ENCODE measurements at regions not wholly inside any gene's neighbourhood (a gene's known extent, or its start where the extent isn't known, plus 50 kb on each side); places are given as distances from the start of the nearest gene placed in this dataset.

- no peaks in the 10 kb centered on the region for H4K20me1 ChIP-seq (ENCODE audit: insufficient read depth)
- H3K4me2 ChIP-seq: no peak overlapping the region
- WGBS (ENCODE audit: low lambda C conversion rate): 83% methylated on average over 4 of the region's 4 CpGs
- DNase-seq: no peak
- H3K36me3 ChIP-seq (replicated peaks in 1 of 2; ENCODE audit: control insufficient read depth in 1 of 2, insufficient read depth in 2 of 2, low read length in 1 of 2): no peaks in the 10 kb centered on the region
- no peaks in the 10 kb centered on the region for H3K27me3 ChIP-seq (ENCODE audit: insufficient read depth)
- H3K4me3 ChIP-seq (ENCODE audit: low read depth in 2 of 2, low read length in 1 of 2): no peak overlapping the region
- no peaks in the 10 kb centered on the region for H3K9me2 ChIP-seq
- no peaks in the 10 kb centered on the region for H3K9me3 ChIP-seq
- CTCF ChIA-PET: interaction anchor here (0.6 to 1.6 kb wide), 5 partner anchors 10 to 456 kb away, joined by 3 to 4 read pairs (median 3); no protein-coding TSS in a partner anchor
- POLR2A ChIA-PET: no interaction called here
- TF ChIP-seq, protein P1, sequence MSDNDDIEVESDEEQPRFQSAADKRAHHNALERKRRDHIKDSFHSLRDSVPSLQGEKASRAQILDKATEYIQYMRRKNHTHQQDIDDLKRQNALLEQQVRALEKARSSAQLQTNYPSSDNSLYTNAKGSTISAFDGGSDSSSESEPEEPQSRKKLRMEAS (IDR thresholded peaks at IDR 0.05; ENCODE audit: low read depth): no peak
- H3F3A ChIP-seq (replicated peaks; ENCODE audit: insufficient read depth): peaks cover 13% of the 10 kb centered on the region
- no peaks in the 10 kb centered on the region for H3K79me2 ChIP-seq (ENCODE audit: insufficient read depth)
- H3K27ac ChIP-seq (ENCODE audit: low read depth in 2 of 2, low read length in 1 of 2): peak overlapping the region in 1 of 2 experiments; percentile 3; a peak in 1 of 4 replicates
- no peak overlapping the region for H2AFZ ChIP-seq (ENCODE audit: low read depth)
- H3K4me1 ChIP-seq (ENCODE audit: control insufficient read depth in 1 of 2, insufficient read depth in 2 of 2, low read depth in 1 of 2, low read length in 1 of 2): peaks cover 31 to 47% of the 10 kb centered on the region in 2 experiments; a peak in 3 of 4 replicates
- H3K9ac ChIP-seq: no peak overlapping the region
These were observed 316.1 kb upstream of the ZMIZ1 start for GRCh38 chr10:78752708-78753107.

- peak; percentile 68 for DNase-seq
- peak overlapping the region; percentile 90 to 94 for H3K27ac ChIP-seq (ENCODE audit: low read depth in 2 of 2, low read length in 1 of 2)
- peaks cover 37 to 46% of the 10 kb centered on the region in 2 experiments; a peak in 3 of 4 replicates for H3K4me1 ChIP-seq (ENCODE audit: control insufficient read depth in 1 of 2, insufficient read depth in 2 of 2, low read depth in 1 of 2, low read length in 1 of 2)
- H2AFZ ChIP-seq (ENCODE audit: low read depth): no peak overlapping the region; the same call in 1 of the 2 replicates
- no peaks in the 10 kb centered on the region for H4K20me1 ChIP-seq (ENCODE audit: insufficient read depth)
- ChIA-PET CTCF (interaction anchor here (1.0 to 2.4 kb wide), 5 partner anchors 9 to 707 kb away, joined by 3 to 7 read pairs (median 3); no protein-coding TSS in a partner anchor), POLR2A (interaction anchor here (0.9 to 2.2 kb wide), 3 partner anchors 9 to 282 kb away, joined by 3 to 10 read pairs (median 6); no protein-coding TSS in a partner anchor)
- H3K27me3 ChIP-seq (ENCODE audit: insufficient read depth): no peaks in the 10 kb centered on the region
- no peak overlapping the region for H3K4me3 ChIP-seq (ENCODE audit: low read depth in 2 of 2, low read length in 1 of 2)
- H3K9me3 ChIP-seq: no peaks in the 10 kb centered on the region
- no peaks in the 10 kb centered on the region for H3K36me3 ChIP-seq (replicated peaks in 1 of 2; ENCODE audit: control insufficient read depth in 1 of 2, insufficient read depth in 2 of 2, low read length in 1 of 2)
- peak overlapping the region; percentile 52 for H3K4me2 ChIP-seq
- H3K9ac ChIP-seq: no peak overlapping the region; the same call in 1 of the 2 replicates
- WGBS (ENCODE audit: low lambda C conversion rate): 54% methylated on average over 11 of the region's 11 CpGs
- peaks cover 14% of the 10 kb centered on the region for H3F3A ChIP-seq (replicated peaks; ENCODE audit: insufficient read depth)
- no peaks in the 10 kb centered on the region for H3K9me2 ChIP-seq
- H3K79me2 ChIP-seq (ENCODE audit: insufficient read depth): no peaks in the 10 kb centered on the region
- TF ChIP-seq IRF3 (IDR thresholded peaks at IDR 0.05; ENCODE audit: low read depth, low read length) (no peak), FOSL2 (IDR thresholded peaks at IDR 0.05; ENCODE audit: borderline replicate concordance, low read depth) (no peak), RFX5 (IDR thresholded peaks at IDR 0.05; ENCODE audit: low read length) (peak; percentile 34; the same call in 1 of the 2 replicates), USF1 (IDR thresholded peaks at IDR 0.05; ENCODE audit: borderline replicate concordance, low read depth) (no peak), NRF1 (IDR thresholded peaks at IDR 0.05; ENCODE audit: low read depth, low read length) (no peak), EZH2phosphoT487 (IDR thresholded peaks at IDR 0.05; ENCODE audit: borderline replicate concordance, low read depth) (no peak), TEAD4 (IDR thresholded peaks at IDR 0.05; ENCODE audit: borderline replicate concordance, insufficient read depth) (no peak), POLR2AphosphoS5 (IDR thresholded peaks at IDR 0.05; ENCODE audit: low read depth, low read length) (no peak), SMC3 (IDR thresholded peaks at IDR 0.05; ENCODE audit: low read depth, low read length) (no peak), TCF12 (IDR thresholded peaks at IDR 0.05) (no peak), GABPA (IDR thresholded peaks at IDR 0.05; ENCODE audit: low read depth) (no peak; the same call in 1 of the 2 replicates), GATA2 (CRISPR knock-in tag; IDR thresholded peaks at IDR 0.05) (no peak; the same call in 1 of the 2 replicates), CHD2 (IDR thresholded peaks at IDR 0.05; ENCODE audit: low read length, partially characterized antibody) (no peak), NFIC (IDR thresholded peaks at IDR 0.05; ENCODE audit: borderline replicate concordance) (peak; percentile 9; the same call in 1 of the 2 replicates), RCOR1 (IDR thresholded peaks at IDR 0.05; ENCODE audit: low read length) (0 out of 2 replicates have a peak, but pooled peaks have one; percentile 8), FOXM1 (IDR thresholded peaks at IDR 0.05; ENCODE audit: low read depth) (no peak), ELF1 (IDR thresholded peaks at IDR 0.05) (no peak), EP300 (IDR thresholded peaks at IDR 0.05; ENCODE audit: borderline replicate concordance in 1 of 2, low read depth in 1 of 2, low read length in 1 of 2) (peak in 1 of 2 experiments; percentile 82; a peak in 2 of 4 replicates)
- TF ChIP-seq, protein P1 (IDR thresholded peaks at IDR 0.05; ENCODE audit: low read depth): peak; percentile 24; the same call in 1 of the 2 replicates
- TF ChIP-seq, protein P2, sequence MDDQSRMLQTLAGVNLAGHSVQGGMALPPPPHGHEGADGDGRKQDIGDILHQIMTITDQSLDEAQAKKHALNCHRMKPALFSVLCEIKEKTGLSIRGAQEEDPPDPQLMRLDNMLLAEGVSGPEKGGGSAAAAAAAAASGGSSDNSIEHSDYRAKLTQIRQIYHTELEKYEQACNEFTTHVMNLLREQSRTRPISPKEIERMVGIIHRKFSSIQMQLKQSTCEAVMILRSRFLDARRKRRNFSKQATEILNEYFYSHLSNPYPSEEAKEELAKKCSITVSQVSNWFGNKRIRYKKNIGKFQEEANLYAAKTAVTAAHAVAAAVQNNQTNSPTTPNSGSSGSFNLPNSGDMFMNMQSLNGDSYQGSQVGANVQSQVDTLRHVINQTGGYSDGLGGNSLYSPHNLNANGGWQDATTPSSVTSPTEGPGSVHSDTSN (IDR thresholded peaks at IDR 0.05): peak; percentile 18; the same call in 1 of the 2 replicates
- TF ChIP-seq, protein P3, sequence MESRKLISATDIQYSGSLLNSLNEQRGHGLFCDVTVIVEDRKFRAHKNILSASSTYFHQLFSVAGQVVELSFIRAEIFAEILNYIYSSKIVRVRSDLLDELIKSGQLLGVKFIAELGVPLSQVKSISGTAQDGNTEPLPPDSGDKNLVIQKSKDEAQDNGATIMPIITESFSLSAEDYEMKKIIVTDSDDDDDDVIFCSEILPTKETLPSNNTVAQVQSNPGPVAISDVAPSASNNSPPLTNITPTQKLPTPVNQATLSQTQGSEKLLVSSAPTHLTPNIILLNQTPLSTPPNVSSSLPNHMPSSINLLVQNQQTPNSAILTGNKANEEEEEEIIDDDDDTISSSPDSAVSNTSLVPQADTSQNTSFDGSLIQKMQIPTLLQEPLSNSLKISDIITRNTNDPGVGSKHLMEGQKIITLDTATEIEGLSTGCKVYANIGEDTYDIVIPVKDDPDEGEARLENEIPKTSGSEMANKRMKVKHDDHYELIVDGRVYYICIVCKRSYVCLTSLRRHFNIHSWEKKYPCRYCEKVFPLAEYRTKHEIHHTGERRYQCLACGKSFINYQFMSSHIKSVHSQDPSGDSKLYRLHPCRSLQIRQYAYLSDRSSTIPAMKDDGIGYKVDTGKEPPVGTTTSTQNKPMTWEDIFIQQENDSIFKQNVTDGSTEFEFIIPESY (IDR thresholded peaks at IDR 0.05; ENCODE audit: borderline replicate concordance, low read depth): no peak
These were observed 314.3 kb upstream of the ZMIZ1 start for GRCh38 chr10:78754269-78755062.
